ENCODE measurements at regions not wholly inside any gene's neighbourhood (a gene's known extent, or its start where the extent isn't known, plus 50 kb on each side); places are given as distances from the start of the nearest gene placed in this dataset.
"Not testable (repeated sequence)": the region's sequence is repeated elsewhere in the genome, so short reads cannot be mapped to it uniquely, and the experiment has no call there.

DNA sequence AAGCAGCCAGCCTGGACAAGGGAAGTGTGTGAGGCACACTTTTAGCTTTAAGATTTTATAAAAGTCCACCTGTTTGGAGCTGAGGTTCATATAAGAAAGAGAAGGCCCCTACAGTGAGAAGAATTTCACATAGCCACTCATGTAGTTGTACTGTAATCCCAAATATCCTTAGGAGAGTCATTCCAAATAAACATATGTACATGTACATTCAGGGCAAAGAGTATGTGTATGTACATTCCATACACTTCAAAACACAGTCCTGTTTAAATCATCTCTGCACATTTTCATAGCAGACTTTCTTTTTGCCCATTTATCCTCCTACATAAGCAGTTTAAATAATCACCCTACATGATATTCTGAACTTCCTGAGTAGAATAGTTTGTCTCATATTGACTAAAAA lies 87.6 kb downstream of the GPR65 start:
- ATAC-seq (no peak), DNase-seq (no peak)
- ChIA-PET POLR2A (no interaction called here), CTCF (no interaction called here)
- Histone ChIP-seq H3K4me3 (ENCODE audit: low read length) (no peak overlapping the region), H3K9me3 (ENCODE audit: control insufficient read depth in 2 of 3, low read length in 3 of 3) (no peaks in the 10 kb centered on the region), H3K4me1 (ENCODE audit: control insufficient read depth in 2 of 2, insufficient read depth in 2 of 2, low read length in 2 of 2) (no peaks in the 10 kb centered on the region), H3K27ac (ENCODE audit: low read depth, low read length) (no peak overlapping the region), H3K36me3 (ENCODE audit: control insufficient read depth in 2 of 3, insufficient read depth in 3 of 3, low read length in 3 of 3) (no peaks in the 10 kb centered on the region), H3K27me3 (ENCODE audit: control insufficient read depth in 2 of 2, insufficient read depth in 2 of 2, low read length in 2 of 2) (no peaks in the 10 kb centered on the region)
- peaks cover 0 to 3% (median 0%) of the 10 kb centered on the region in 7 donors for H3K4me1 Mint-ChIP-seq
- intact Hi-C loops (cut with micrococcal nuclease) = no loop called here
- H3K27ac Mint-ChIP-seq = no peak overlapping the region
- peaks cover 0 to 9% (median 0%) of the 10 kb centered on the region in 5 donors for H3K27me3 Mint-ChIP-seq
- H3K36me3 Mint-ChIP-seq = no peaks in the 10 kb centered on the region
- H3K9me3 Mint-ChIP-seq = peaks cover 0 to 2% (median 0%) of the 10 kb centered on the region in 11 donors
- no peak overlapping the region for H3K4me3 Mint-ChIP-seq

DNA sequence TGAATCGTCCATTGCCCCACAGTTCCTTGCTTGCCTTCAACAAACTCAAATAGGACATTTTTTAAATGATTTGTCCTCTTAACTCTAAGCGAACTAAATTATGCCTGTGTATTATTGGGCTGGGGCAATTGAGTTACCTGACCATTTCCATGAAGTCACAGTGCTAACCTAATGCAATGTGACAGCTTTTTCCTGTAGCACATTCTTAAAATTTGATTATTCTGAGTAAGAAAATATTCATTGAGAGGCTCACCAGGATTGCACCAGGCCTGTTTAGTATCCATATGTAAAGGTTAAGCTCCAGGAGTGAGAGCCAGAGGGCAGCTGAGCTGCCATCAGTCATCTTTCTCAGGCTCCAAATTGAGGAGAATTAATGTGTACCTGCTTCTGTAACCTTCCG lies 90.9 kb downstream of the GPR65 start:
- intact Hi-C loops (cut with micrococcal nuclease) = no loop called here

DNA sequence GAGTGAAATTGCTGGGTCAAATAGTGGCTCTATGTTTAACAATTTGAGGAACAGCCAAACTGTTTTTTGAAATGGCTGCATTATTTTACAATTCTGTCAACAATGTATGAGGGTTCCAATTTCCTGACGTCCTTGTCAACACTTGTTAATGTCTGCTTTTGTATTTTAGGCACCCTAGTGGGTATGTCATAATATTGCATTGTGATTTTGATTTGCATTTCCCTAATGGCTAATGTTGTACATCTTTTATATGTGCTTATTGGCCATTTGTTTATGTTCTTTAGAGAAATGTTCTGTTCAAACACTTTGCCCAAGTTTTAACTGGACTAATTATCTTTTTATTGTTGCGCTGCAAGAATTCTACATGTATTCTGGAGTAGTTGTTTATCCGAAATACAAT lies 93.2 kb downstream of the GPR65 start:
- Mint-ChIP-seq H3K27ac (no peak overlapping the region), H3K9me3 (peaks cover 0 to 6% (median 0%) of the 10 kb centered on the region in 11 donors), H3K4me1 (peaks cover 0 to 2% (median 0%) of the 10 kb centered on the region in 7 donors), H3K36me3 (no peaks in the 10 kb centered on the region), H3K4me3 (no peak overlapping the region), H3K27me3 (peaks cover 0 to 6% (median 0%) of the 10 kb centered on the region in 5 donors)
- Histone ChIP-seq H3K4me3 (ENCODE audit: low read length) (no peak overlapping the region), H3K27ac (ENCODE audit: low read depth, low read length) (no peak overlapping the region), H3K36me3 (ENCODE audit: control insufficient read depth in 2 of 3, insufficient read depth in 3 of 3, low read length in 3 of 3) (no peaks in the 10 kb centered on the region), H3K27me3 (ENCODE audit: control insufficient read depth in 2 of 2, insufficient read depth in 2 of 2, low read length in 2 of 2) (no peaks in the 10 kb centered on the region), H3K9me3 (ENCODE audit: control insufficient read depth in 2 of 3, low read length in 3 of 3) (no peaks in the 10 kb centered on the region), H3K4me1 (ENCODE audit: control insufficient read depth in 2 of 2, insufficient read depth in 2 of 2, low read length in 2 of 2) (no peaks in the 10 kb centered on the region)
- DNase-seq (no peak), ATAC-seq (no peak)
- intact Hi-C loops (cut with micrococcal nuclease) = no loop called here
- CTCF ChIA-PET = interaction anchor here (0.6 kb wide), 1 partner anchor 86 kb away, joined by 3 read pairs; no protein-coding TSS in a partner anchor
- POLR2A ChIA-PET = no interaction called here

More for the DNA sequence above, 90.9 kb downstream of the GPR65 start:
- Mint-ChIP-seq H3K27me3 (peaks cover 0 to 6% (median 0%) of the 10 kb centered on the region in 5 donors), H3K4me1 (peaks cover 0 to 3% (median 0%) of the 10 kb centered on the region in 7 donors), H3K4me3 (no peak overlapping the region), H3K9me3 (peaks cover 0 to 2% (median 0%) of the 10 kb centered on the region in 11 donors), H3K36me3 (no peaks in the 10 kb centered on the region), H3K27ac (no peak overlapping the region)
- H3K4me1 ChIP-seq (ENCODE audit: control insufficient read depth in 2 of 2, insufficient read depth in 2 of 2, low read length in 2 of 2) = no peaks in the 10 kb centered on the region
- DNase-seq (no peak), ATAC-seq (no peak)
- H3K36me3 ChIP-seq (ENCODE audit: control insufficient read depth in 2 of 3, insufficient read depth in 3 of 3, low read length in 3 of 3) = no peaks in the 10 kb centered on the region
- no peaks in the 10 kb centered on the region for H3K9me3 ChIP-seq (ENCODE audit: control insufficient read depth in 2 of 3, low read length in 3 of 3)
- no peak overlapping the region for H3K27ac ChIP-seq (ENCODE audit: low read depth, low read length)
- ChIA-PET CTCF (no interaction called here), POLR2A (no interaction called here)
- no peak overlapping the region for H3K4me3 ChIP-seq (ENCODE audit: low read length)
- no peaks in the 10 kb centered on the region for H3K27me3 ChIP-seq (ENCODE audit: control insufficient read depth in 2 of 2, insufficient read depth in 2 of 2, low read length in 2 of 2)

DNA sequence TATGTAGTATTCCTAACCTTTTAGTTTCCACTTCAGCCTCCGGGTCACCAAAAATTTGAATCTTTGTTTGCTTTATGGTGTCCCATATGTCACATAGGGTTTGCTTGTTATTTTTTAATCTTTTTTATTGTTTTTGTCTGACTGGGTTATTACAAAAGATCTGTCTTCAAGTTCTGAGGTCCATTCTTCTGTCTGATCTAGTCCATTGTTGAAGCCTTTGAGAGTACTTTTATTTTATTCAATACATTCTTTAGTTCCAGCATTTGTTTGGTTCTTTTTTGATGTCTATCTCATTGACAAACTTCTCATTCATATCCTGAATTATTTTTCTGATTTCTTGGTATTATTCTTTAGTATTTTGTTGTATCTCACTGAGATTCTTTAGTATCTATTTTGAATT lies 99.8 kb downstream of the GPR65 start:
- no peak for ATAC-seq
- Histone ChIP-seq H3K27me3 (ENCODE audit: control insufficient read depth in 2 of 2, insufficient read depth in 2 of 2, low read length in 2 of 2) (no peaks in the 10 kb centered on the region), H3K27ac (ENCODE audit: low read depth, low read length) (no peak overlapping the region), H3K4me1 (ENCODE audit: control insufficient read depth in 2 of 2, insufficient read depth in 2 of 2, low read length in 2 of 2) (no peaks in the 10 kb centered on the region), H3K9me3 (ENCODE audit: control insufficient read depth in 2 of 3, low read length in 3 of 3) (peaks cover 0 to 11% (median 0%) of the 10 kb centered on the region in 3 experiments), H3K4me3 (ENCODE audit: low read length) (no peak overlapping the region), H3K36me3 (ENCODE audit: control insufficient read depth in 2 of 3, insufficient read depth in 3 of 3, low read length in 3 of 3) (no peaks in the 10 kb centered on the region)
- Mint-ChIP-seq H3K36me3 (peaks cover 0 to 7% (median 0%) of the 10 kb centered on the region in 5 donors), H3K27ac (no peak overlapping the region), H3K4me3 (no peak overlapping the region), H3K4me1 (no peaks in the 10 kb centered on the region), H3K9me3 (peaks cover 0 to 28% (median 17%) of the 10 kb centered on the region in 11 donors), H3K27me3 (peaks cover 0 to 4% (median 0%) of the 10 kb centered on the region in 5 donors)
- ChIA-PET CTCF (no interaction called here), POLR2A (no interaction called here)
- intact Hi-C loops (cut with micrococcal nuclease) = no loop called here
- no peak for DNase-seq

DNA sequence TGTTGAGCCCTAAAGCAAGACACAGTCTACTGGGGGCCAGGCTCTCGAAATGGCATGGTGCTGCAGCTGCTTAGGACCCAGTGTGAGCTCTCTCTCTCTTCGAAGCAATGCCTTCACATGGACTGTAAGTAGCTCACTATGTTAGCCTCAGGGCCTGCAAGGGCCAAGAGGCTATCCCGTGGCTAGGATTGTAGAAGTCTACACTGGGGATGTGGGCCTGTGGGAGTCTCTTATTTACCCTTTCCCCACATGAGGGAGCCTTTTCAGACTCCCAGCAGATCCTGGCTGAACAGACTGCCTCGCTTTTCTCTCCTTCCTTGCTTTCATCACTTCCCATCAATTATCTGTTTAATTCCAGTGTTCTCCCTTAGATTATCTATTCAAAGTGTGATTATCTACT lies 101.4 kb downstream of the GPR65 start:
- intact Hi-C loops (cut with micrococcal nuclease) = no loop called here
- Mint-ChIP-seq H3K4me1 (no peaks in the 10 kb centered on the region), H3K36me3 (peaks cover 0 to 7% (median 0%) of the 10 kb centered on the region in 5 donors), H3K27ac (no peak overlapping the region), H3K27me3 (peaks cover 0 to 4% (median 0%) of the 10 kb centered on the region in 5 donors), H3K9me3 (peaks cover 0 to 28% (median 17%) of the 10 kb centered on the region in 11 donors), H3K4me3 (no peak overlapping the region)
- H3K27me3 ChIP-seq (ENCODE audit: control insufficient read depth in 2 of 2, insufficient read depth in 2 of 2, low read length in 2 of 2) = no peaks in the 10 kb centered on the region
- POLR2A ChIA-PET = no interaction called here
- no peak for DNase-seq
- ATAC-seq = no peak
- H3K9me3 ChIP-seq (ENCODE audit: control insufficient read depth in 2 of 3, low read length in 3 of 3) = peaks cover 0 to 11% (median 0%) of the 10 kb centered on the region in 3 experiments
- no peak overlapping the region for H3K27ac ChIP-seq (ENCODE audit: low read depth, low read length)
- H3K4me3 ChIP-seq (ENCODE audit: low read length) = no peak overlapping the region
- H3K36me3 ChIP-seq (ENCODE audit: control insufficient read depth in 2 of 3, insufficient read depth in 3 of 3, low read length in 3 of 3) = no peaks in the 10 kb centered on the region
- CTCF ChIA-PET = no interaction called here
- no peaks in the 10 kb centered on the region for H3K4me1 ChIP-seq (ENCODE audit: control insufficient read depth in 2 of 2, insufficient read depth in 2 of 2, low read length in 2 of 2)

DNA sequence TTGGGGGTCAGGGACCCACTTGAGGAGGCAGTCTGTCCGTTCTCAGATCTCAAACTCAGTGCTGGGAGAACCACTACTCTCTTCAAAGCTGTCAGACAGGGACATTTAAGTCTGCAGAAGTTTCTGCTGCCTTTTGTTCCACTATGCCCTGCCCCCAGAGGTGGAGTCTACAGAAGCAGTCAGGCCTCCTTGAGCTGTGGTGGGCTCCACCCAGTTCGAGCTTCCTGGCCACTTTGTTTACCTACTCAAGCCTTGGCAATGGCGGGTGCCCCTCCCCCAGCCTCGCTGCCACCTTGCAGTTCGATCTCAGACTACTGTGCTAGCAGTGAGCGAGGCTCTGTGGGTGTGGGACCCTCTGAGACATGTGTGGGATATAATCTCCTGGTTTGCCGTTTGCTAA lies 122.7 kb downstream of the GPR65 start:
- intact Hi-C loops (cut with micrococcal nuclease) = loop anchor here in 1 of 2 donors (2.0 to 5.0 kb wide), 2 partner anchors 183 to 380 kb away; no protein-coding TSS in a partner anchor
- CTCF ChIA-PET; H3K9me3 ChIP-seq (ENCODE audit: control insufficient read depth in 2 of 3, low read length in 3 of 3); H3K4me3 ChIP-seq (ENCODE audit: low read length); ATAC-seq; POLR2A ChIA-PET; H3K36me3 ChIP-seq (ENCODE audit: control insufficient read depth in 2 of 3, insufficient read depth in 3 of 3, low read length in 3 of 3); H3K27ac ChIP-seq (ENCODE audit: low read depth, low read length); H3K36me3 Mint-ChIP-seq; H3K27ac Mint-ChIP-seq; H3K27me3 ChIP-seq (ENCODE audit: control insufficient read depth in 2 of 2, insufficient read depth in 2 of 2, low read length in 2 of 2): not testable (repeated sequence)
- H3K4me1 Mint-ChIP-seq = peaks cover 0 to 26% (median 15%) of the 10 kb centered on the region in 7 donors
- peak in 1 of 9 donors; percentile 4 for DNase-seq
- peaks cover 0 to 10% (median 4%) of the 10 kb centered on the region in 5 donors for H3K27me3 Mint-ChIP-seq
- peaks cover 0 to 18% (median 7%) of the 10 kb centered on the region in 11 donors for H3K9me3 Mint-ChIP-seq
- H3K4me1 ChIP-seq (ENCODE audit: control insufficient read depth in 2 of 2, insufficient read depth in 2 of 2, low read length in 2 of 2) = peaks cover 0 to 10% of the 10 kb centered on the region in 2 donors
- H3K4me3 Mint-ChIP-seq = peak overlapping the region in 1 of 10 donors; percentile 16

DNA sequence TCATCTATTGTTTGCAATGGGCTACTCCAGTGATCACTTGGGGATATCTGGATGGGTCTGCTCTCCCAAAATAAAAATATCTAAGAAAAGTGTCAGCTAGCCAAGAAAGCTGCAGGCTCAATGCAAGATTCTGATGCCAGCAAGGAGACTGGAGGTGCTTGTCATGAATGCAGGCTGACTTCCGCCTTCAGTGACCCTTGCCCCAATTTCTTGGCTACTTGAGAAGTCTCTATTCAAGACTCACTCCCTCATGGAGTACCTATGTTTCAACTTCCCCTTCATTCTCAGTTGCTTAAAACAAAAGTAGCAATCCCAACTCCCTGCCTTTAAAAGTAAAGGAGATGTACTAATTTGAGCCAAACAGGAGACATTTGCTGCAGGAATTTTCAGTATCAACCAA lies 123.9 kb downstream of the GPR65 start:
- DNase-seq (no peak), ATAC-seq (no peak)
- POLR2A ChIA-PET = interaction anchor here (0.5 kb wide), 1 partner anchor 124 kb away, joined by 3 read pairs; the partner anchor contains the start of gene GPR65
- intact Hi-C loops (cut with micrococcal nuclease) = loop anchor here in 1 of 2 donors (2.0 to 5.0 kb wide), 2 partner anchors 184 to 382 kb away; no protein-coding TSS in a partner anchor
- no peak overlapping the region for H3K27ac Mint-ChIP-seq
- Histone ChIP-seq H3K4me1 (ENCODE audit: control insufficient read depth in 2 of 2, insufficient read depth in 2 of 2, low read length in 2 of 2) (peaks cover 0 to 10% of the 10 kb centered on the region in 2 donors), H3K9me3 (ENCODE audit: control insufficient read depth in 2 of 3, low read length in 3 of 3) (peaks cover 0 to 8% (median 0%) of the 10 kb centered on the region in 3 experiments), H3K27me3 (ENCODE audit: control insufficient read depth in 2 of 2, insufficient read depth in 2 of 2, low read length in 2 of 2) (no peaks in the 10 kb centered on the region), H3K4me3 (ENCODE audit: low read length) (no peak overlapping the region), H3K36me3 (ENCODE audit: control insufficient read depth in 2 of 3, insufficient read depth in 3 of 3, low read length in 3 of 3) (no peaks in the 10 kb centered on the region), H3K27ac (ENCODE audit: low read depth, low read length) (no peak overlapping the region)
- peaks cover 0 to 25% (median 11%) of the 10 kb centered on the region in 11 donors for H3K9me3 Mint-ChIP-seq
- H3K27me3 Mint-ChIP-seq = peaks cover 0 to 7% (median 4%) of the 10 kb centered on the region in 5 donors
- no peak overlapping the region for H3K4me3 Mint-ChIP-seq
- H3K36me3 Mint-ChIP-seq = peaks cover 0 to 4% (median 2%) of the 10 kb centered on the region in 5 donors
- CTCF ChIA-PET = no interaction called here
- peaks cover 0 to 26% (median 15%) of the 10 kb centered on the region in 7 donors for H3K4me1 Mint-ChIP-seq
